Stimulated activated CD4-positive, alpha-beta T cell treated with anti-CD3 and anti-CD28 coated beads, Interleukin-12 subunit alpha, Interleukin-12 subunit beta, amount 100 ng/mL, for 48 hours (primary cell): ENCODE measurements at regions not wholly inside any gene's neighbourhood (a gene's known extent, or its start where the extent isn't known, plus 50 kb on each side); places are given as distances from the start of the nearest gene placed in this dataset.
"Not testable (repeated sequence)": the region's sequence is repeated elsewhere in the genome, so short reads cannot be mapped to it uniquely, and the experiment has no call there.

ENCODE experiments used
- DNase-seq, 3 donors: peaks; one replicate each; pipeline ENCODE4 v3.0.0-alpha.2; 2020; ENCODE audit warnings: low read depth in 2 of 3, low spot score in 1 of 3

DNA sequence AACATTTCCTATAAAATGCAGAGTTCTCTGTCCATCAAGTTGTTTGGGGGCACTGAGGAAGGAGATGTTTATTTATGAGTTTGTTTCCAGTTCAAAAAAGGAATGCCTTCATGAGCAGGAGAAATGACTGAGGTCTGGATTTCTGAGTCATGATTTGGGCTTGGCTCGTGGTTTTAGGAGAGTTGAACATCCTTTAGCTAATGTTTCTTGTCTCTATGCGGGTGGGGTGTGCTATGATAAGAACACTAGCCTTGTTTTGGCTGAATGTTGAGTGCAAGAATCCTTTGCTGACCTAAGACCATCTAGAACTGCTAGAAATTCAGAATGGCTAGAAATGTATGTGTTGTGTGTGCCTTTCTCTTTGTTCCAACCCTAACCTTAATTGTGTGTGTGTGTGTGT is 59.1 kb upstream of the NBPF11 start:
- not testable (repeated sequence) for DNase-seq

DNA sequence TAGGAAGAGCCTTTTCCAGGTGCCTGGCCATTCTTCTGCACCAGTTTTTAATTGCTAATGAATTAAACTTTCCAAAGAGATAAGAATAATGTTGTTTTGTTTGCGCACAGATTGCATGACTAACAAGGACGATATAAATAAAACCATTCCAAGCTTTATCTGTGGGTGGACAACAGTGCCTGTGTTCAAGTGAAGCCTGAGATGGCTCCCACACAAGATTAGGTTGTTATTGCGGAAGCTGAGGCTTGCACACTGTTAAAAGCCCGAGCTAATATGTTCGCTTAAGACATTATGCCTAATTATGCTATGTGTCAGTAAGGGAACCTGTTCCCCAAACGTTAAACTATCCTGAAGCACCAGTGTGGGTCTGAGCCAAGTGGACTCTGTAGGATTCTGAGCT is 58.5 kb upstream of the NBPF11 start:
- DNase-seq, result not testable (repeated sequence)

DNA sequence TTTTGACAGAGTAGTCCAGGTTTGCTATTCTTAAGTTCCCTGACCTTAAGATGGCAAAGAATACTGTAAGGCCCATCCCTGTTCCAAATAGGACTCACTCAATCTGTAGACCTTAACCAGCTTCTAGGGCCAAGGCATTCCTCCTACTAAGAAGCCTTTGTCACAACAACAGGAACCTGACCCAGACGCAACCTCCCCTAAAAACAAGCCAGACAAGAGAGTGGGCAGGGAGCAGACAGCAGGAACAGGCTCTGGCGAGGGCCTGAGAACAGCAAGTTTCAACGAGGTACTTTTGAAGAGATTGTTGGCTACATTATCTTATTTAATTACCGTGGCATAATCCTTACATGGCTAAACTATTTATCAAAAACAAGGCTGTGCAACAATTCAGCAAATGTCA is 58.1 kb upstream of the NBPF11 start:
- DNase-seq, result not testable (repeated sequence)

DNA sequence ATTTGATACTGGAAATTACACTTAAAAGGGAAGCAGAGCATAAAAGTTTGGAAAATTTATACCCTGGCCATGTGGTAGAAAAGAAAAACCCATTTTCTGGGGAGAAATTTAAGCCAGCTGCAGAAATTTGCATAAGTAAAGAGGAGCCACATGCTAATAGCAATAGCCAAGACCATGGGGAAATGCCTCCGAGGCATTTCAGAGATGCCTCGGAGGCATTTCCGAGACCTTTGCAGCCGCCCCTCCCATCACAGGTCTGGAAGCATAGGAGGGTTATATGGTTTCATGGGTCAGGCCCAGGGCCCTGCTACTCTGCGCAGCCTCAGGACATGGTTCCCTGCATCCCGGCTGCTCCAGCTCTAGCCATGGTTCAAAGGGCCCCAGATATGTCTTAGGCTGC is 49.9 kb upstream of the NBPF11 start:
- DNase-seq, result not testable (repeated sequence)
